ENCODE measurements at regions not wholly inside any gene's neighbourhood (a gene's known extent, or its start where the extent isn't known, plus 50 kb on each side); places are given as distances from the start of the nearest gene placed in this dataset.

GRCh38 chr4:79074040-79074439 is 134.8 kb upstream of the PAQR3 start:
- TF ChIP-seq CEBPB (IDR thresholded peaks at IDR 0.05) = no peak
- TF ChIP-seq MAX (IDR thresholded peaks at IDR 0.05) = no peak
- no peak for TF ChIP-seq TCF12 (IDR thresholded peaks at IDR 0.05; ENCODE audit: low read depth)
- TF ChIP-seq EP300 (IDR thresholded peaks at IDR 0.05; ENCODE audit: borderline replicate concordance) = no peak

All from Ishikawa (cell line).